Loucy (cell line): ENCODE measurements at regions not wholly inside any gene's neighbourhood (a gene's known extent, or its start where the extent isn't known, plus 50 kb on each side); places are given as distances from the start of the nearest gene placed in this dataset.

ENCODE experiments used
- H2AFZ ChIP-seq: fragments of 200-600 bp; sonication (generic); 2 replicates; pipeline ENCODE4 v1.6.0; 2016; ENCODE audit warnings: antibody characterized with exemption, mild to moderate bottlenecking, low read length, moderate library complexity
- H3F3A ChIP-seq: fragments of 200-600 bp; 2 replicates; pipeline ENCODE4 v1.6.0; 2016; ENCODE audit warnings: antibody characterized with exemption, low read depth, mild to moderate bottlenecking
- H3K27me3 ChIP-seq: fragments of 200-600 bp; sonication (generic); 2 replicates; pipeline ENCODE4 v1.6.1; 2014; ENCODE audit warnings: low read length, mild to moderate bottlenecking; ENCODE audit not compliant: insufficient read depth, poor library complexity, severe bottlenecking
- H3K36me3 ChIP-seq: fragments of 200-600 bp; sonication (generic); 2 replicates; pipeline ENCODE4 v1.6.1; 2016; ENCODE audit warnings: low read length; ENCODE audit not compliant: insufficient read depth
- H3K4me1 ChIP-seq: fragments of 200-600 bp; sonication (generic); 2 replicates; pipeline ENCODE4 v1.5.1; 2014; ENCODE audit warnings: low read length, mild to moderate bottlenecking; ENCODE audit not compliant: insufficient read depth, poor library complexity, severe bottlenecking
- H3K4me2 ChIP-seq: fragments of 200-600 bp; sonication (generic); 2 replicates; pipeline ENCODE4 v1.6.0; 2014; ENCODE audit warnings: antibody characterized with exemption, low read length, low read depth, mild to moderate bottlenecking; ENCODE audit not compliant: poor library complexity, severe bottlenecking
- H3K4me3 ChIP-seq: fragments of 200-600 bp; sonication (generic); 2 replicates; pipeline ENCODE4 v1.5.1; 2014; ENCODE audit warnings: low read length, mild to moderate bottlenecking, mixed read lengths; ENCODE audit not compliant: poor library complexity, severe bottlenecking
- H3K79me2 ChIP-seq: fragments of 200-600 bp; sonication (generic); 2 replicates; pipeline ENCODE4 v1.6.1; 2014; ENCODE audit warnings: low read length; ENCODE audit not compliant: insufficient read depth
- H3K9ac ChIP-seq: fragments of 200-600 bp; sonication (generic); 2 replicates; pipeline ENCODE4 v1.6.0; 2014; ENCODE audit warnings: mild to moderate bottlenecking, low read depth, low read length, moderate library complexity; ENCODE audit not compliant: poor library complexity, severe bottlenecking
- H3K9me2 ChIP-seq: fragments of 200-600 bp; sonication (generic); replicated peaks from 2 replicates; pipeline ENCODE4 v1.6.1; 2016; ENCODE audit warnings: low read depth, low read length, mixed read lengths
- H3K9me3 ChIP-seq: fragments of 200-600 bp; sonication (generic); 2 replicates; pipeline ENCODE4 v1.6.1; 2014; ENCODE audit warnings: mild to moderate bottlenecking, antibody characterized with exemption, low read length, low read depth; ENCODE audit not compliant: insufficient read depth
- H4K20me1 ChIP-seq: fragments of 200-600 bp; sonication (generic); 2 replicates; pipeline ENCODE4 v1.6.0; 2014; ENCODE audit warnings: antibody characterized with exemption, low read length, mild to moderate bottlenecking; ENCODE audit not compliant: insufficient read depth, poor library complexity, severe bottlenecking
- EZH2phosphoT487 ChIP-seq: fragments of 200-600 bp; IDR thresholded peaks from 2 replicates; pipeline ENCODE4 v1.6.1; 2018; ENCODE audit warnings: antibody characterized with exemption, mild to moderate bottlenecking, moderate library complexity, borderline replicate concordance
- TF ChIP-seq, protein P1 (sequence below): fragments of 200-600 bp; sonication (generic); conservative IDR thresholded peaks from 2 replicates; pipeline ENCODE4 v1.5.1; 2014; ENCODE audit warnings: mild to moderate bottlenecking, antibody characterized with exemption, low read length

DNA sequence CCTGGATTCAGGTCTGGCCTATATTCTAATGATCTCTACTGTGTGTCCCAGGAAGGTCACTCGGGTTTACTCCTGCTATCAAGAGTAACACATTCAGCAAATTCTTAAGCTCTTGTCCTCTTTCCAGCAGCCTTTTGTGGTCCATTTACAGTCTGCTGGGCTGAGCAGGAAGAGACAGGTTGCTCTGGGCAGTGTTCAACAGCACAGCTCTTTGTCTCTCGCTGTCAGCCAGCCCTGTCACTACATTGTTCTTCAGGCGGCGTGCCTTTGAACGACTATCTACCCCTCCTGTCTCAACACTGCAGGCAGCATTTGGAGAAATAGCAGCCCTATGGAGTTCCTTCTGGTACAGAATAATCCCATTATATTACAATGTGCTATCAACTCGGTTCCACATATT, 192.2 kb upstream of the TBX20 start:
- Histone ChIP-seq H3K27me3 (no peaks in the 10 kb centered on the region), H3K4me3 (no peak overlapping the region), H3F3A (no peaks in the 10 kb centered on the region), H3K36me3 (no peaks in the 10 kb centered on the region), H2AFZ (no peak overlapping the region), H3K4me1 (no peaks in the 10 kb centered on the region), H3K9ac (no peak overlapping the region), H4K20me1 (no peaks in the 10 kb centered on the region), H3K9me3 (no peaks in the 10 kb centered on the region), H3K9me2 (no peaks in the 10 kb centered on the region), H3K4me2 (no peak overlapping the region), H3K79me2 (no peaks in the 10 kb centered on the region)
- no peak for TF ChIP-seq EZH2phosphoT487
- TF ChIP-seq, protein P1, sequence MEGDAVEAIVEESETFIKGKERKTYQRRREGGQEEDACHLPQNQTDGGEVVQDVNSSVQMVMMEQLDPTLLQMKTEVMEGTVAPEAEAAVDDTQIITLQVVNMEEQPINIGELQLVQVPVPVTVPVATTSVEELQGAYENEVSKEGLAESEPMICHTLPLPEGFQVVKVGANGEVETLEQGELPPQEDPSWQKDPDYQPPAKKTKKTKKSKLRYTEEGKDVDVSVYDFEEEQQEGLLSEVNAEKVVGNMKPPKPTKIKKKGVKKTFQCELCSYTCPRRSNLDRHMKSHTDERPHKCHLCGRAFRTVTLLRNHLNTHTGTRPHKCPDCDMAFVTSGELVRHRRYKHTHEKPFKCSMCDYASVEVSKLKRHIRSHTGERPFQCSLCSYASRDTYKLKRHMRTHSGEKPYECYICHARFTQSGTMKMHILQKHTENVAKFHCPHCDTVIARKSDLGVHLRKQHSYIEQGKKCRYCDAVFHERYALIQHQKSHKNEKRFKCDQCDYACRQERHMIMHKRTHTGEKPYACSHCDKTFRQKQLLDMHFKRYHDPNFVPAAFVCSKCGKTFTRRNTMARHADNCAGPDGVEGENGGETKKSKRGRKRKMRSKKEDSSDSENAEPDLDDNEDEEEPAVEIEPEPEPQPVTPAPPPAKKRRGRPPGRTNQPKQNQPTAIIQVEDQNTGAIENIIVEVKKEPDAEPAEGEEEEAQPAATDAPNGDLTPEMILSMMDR: no peak

DNA sequence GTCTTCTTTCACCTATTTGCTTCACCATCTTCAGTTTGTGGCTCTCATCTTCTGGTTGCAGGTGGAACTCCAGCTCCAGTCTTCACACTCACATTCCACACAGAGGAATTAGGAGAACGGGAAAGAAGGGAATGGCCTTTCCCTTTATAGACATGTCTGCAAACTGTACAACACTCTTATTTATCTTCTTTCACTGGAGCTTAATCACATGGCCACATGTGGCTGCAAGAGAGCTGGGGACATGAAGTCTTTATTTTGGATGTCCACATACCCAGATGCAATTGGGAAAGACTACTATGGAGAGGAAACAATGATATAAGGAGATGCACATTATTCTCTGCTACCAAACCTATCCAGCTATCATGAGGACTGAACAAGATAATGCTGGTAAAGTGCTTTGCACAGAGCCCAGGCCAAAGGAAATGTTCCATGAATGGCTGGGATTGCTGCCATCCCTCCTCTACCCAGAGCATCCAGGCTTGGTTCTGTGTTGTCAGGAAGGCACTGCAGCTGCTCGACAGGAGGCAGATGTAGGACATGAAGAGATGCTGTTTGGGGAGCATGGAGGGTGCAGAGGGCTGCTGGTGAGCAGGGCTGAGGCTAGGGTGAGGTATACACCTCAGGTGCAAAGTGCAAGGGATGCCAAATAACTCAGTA, 183.8 kb upstream of the TBX20 start:
- no peak overlapping the region for H3K4me3 ChIP-seq
- H3K4me1 ChIP-seq: no peaks in the 10 kb centered on the region
- H3K79me2 ChIP-seq: no peaks in the 10 kb centered on the region
- H3K9me3 ChIP-seq: no peaks in the 10 kb centered on the region
- H3K9me2 ChIP-seq: no peaks in the 10 kb centered on the region
- H3F3A ChIP-seq: no peaks in the 10 kb centered on the region
- H2AFZ ChIP-seq: no peak overlapping the region
- TF ChIP-seq EZH2phosphoT487: no peak
- TF ChIP-seq, protein P1: no peak
- no peak overlapping the region for H3K9ac ChIP-seq
- no peaks in the 10 kb centered on the region for H3K27me3 ChIP-seq
- no peaks in the 10 kb centered on the region for H3K36me3 ChIP-seq
- H4K20me1 ChIP-seq: no peaks in the 10 kb centered on the region
- no peak overlapping the region for H3K4me2 ChIP-seq

DNA sequence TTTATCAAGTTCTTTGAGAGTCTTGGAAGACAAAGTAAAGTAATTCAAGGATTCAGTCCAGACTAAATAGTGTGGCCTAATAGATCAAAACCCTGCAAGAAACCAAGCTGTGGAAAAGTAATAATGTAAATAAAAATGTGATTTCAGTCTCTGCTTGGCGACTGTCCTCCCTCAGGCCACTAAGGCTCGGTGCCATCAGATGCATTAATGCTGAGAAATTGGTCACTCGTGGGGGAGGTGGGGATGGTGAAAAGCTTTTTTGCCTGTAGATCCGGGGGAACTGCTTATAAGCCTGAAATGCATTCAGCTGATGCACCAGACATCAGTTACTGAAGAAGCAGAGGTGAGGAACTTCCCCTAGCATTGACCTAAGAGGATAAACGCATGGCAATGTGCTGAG, 182.6 kb upstream of the TBX20 start:
- Histone ChIP-seq H3F3A (no peaks in the 10 kb centered on the region), H3K9me3 (no peaks in the 10 kb centered on the region), H3K9ac (no peak overlapping the region), H4K20me1 (no peaks in the 10 kb centered on the region), H3K36me3 (no peaks in the 10 kb centered on the region), H3K27me3 (no peaks in the 10 kb centered on the region), H2AFZ (no peak overlapping the region), H3K4me3 (no peak overlapping the region), H3K79me2 (no peaks in the 10 kb centered on the region), H3K9me2 (no peaks in the 10 kb centered on the region), H3K4me2 (no peak overlapping the region), H3K4me1 (no peaks in the 10 kb centered on the region)
- no peak for TF ChIP-seq EZH2phosphoT487
- TF ChIP-seq, protein P1: no peak
